HG02884 (cell line): ENCODE measurements at regions not wholly inside any gene's neighbourhood (a gene's known extent, or its start where the extent isn't known, plus 50 kb on each side); places are given as distances from the start of the nearest gene placed in this dataset.

Source experiments
- ATAC-seq: cut with Tn5 transposase; IDR thresholded peaks from one replicate; pipeline ENCODE4 v1.9.1; 2021; ENCODE audit warnings: mild to moderate bottlenecking, moderate library complexity; ENCODE audit not compliant: unreplicated experiment

GRCh38 chr1:209341673-209342420 is 241.7 kb upstream of the CAMK1G start:
- no peak for ATAC-seq

GRCh38 chr1:209342441-209343175 is 240.9 kb upstream of the CAMK1G start:
- ATAC-seq: no peak

GRCh38 chr1:209343511-209343910 is 240.0 kb upstream of the CAMK1G start:
- no peak for ATAC-seq

- ATAC-seq: no peak
These were observed 239.4 kb upstream of the CAMK1G start for GRCh38 chr1:209344156-209344555.

- ATAC-seq: no peak
These were observed 233.9 kb upstream of the CAMK1G start for GRCh38 chr1:209349363-209350308.

GRCh38 chr1:209353053-209353452 is 230.5 kb upstream of the CAMK1G start:
- ATAC-seq: no peak

GRCh38 chr1:209354111-209354839 is 229.2 kb upstream of the CAMK1G start:
- ATAC-seq: peak; percentile 89

GRCh38 chr1:209354840-209355165 is 228.7 kb upstream of the CAMK1G start:
- ATAC-seq: no peak

- no peak for ATAC-seq
These were observed 228.1 kb upstream of the CAMK1G start for GRCh38 chr1:209355415-209355814.

- no peak for ATAC-seq
These were observed 226.5 kb upstream of the CAMK1G start for GRCh38 chr1:209356976-209357377.

GRCh38 chr1:209363112-209363511 is 220.4 kb upstream of the CAMK1G start:
- ATAC-seq: no peak

GRCh38 chr1:209364716-209365115 is 218.8 kb upstream of the CAMK1G start:
- no peak for ATAC-seq

GRCh38 chr1:209367061-209367772 is 216.3 kb upstream of the CAMK1G start:
- ATAC-seq: no peak

- no peak for ATAC-seq
These were observed 214.5 kb upstream of the CAMK1G start for GRCh38 chr1:209368864-209369598.

GRCh38 chr1:209370241-209370995 is 213.1 kb upstream of the CAMK1G start:
- no peak for ATAC-seq

- ATAC-seq: no peak
These were observed 208.4 kb upstream of the CAMK1G start for GRCh38 chr1:209375097-209375496.

GRCh38 chr1:209375671-209376365 is 207.7 kb upstream of the CAMK1G start:
- ATAC-seq: no peak

GRCh38 chr1:209376774-209377173 is 206.7 kb upstream of the CAMK1G start:
- ATAC-seq: no peak
